ENCODE measurements at regions not wholly inside any gene's neighbourhood (a gene's known extent, or its start where the extent isn't known, plus 50 kb on each side); places are given as distances from the start of the nearest gene placed in this dataset.

- TF ChIP-seq EZH2 (IDR thresholded peaks at IDR 0.05; ENCODE audit: insufficient read depth, poor library complexity, severe bottlenecking) (no peak), EZH2phosphoT487 (IDR thresholded peaks at IDR 0.05; ENCODE audit: insufficient read depth, low read depth) (no peak)
Observed at GRCh38 chr16:86917471-86918365, 339.4 kb downstream of the FOXL1 start.

Measured in GM23248 (cell line).